ENCODE measurements at regions not wholly inside any gene's neighbourhood (a gene's known extent, or its start where the extent isn't known, plus 50 kb on each side); places are given as distances from the start of the nearest gene placed in this dataset.

DNA sequence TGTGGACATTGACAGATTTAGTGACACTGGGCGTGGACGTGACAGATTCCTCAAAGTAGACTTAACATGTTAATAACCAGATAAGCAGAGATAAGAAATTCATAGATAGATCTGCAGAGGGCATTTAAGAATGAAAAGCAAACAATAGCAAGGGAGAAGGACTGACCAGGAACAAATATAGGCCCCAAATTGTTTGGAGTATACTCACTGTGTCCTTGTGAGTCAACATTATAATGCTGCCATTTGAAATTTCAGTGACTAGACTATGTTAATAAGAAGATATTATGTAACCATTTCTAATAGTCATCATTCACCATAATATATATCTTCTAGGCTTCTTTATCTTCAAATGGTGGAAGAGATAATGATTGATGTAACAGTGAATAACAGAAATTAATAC, 78.1 kb upstream of the SLC38A11 start:
- Histone ChIP-seq H3K79me1 (ENCODE audit: low read length) (no peaks in the 10 kb centered on the region), H2AK5ac (ENCODE audit: low read length) (no peak overlapping the region), H3K18ac (ENCODE audit: low read length) (no peak overlapping the region), H2BK12ac (ENCODE audit: low read length) (no peak overlapping the region), H3K23ac (ENCODE audit: low read length) (no peak overlapping the region), H3K79me2 (ENCODE audit: control insufficient read depth, insufficient read depth, low read length, poor library complexity) (no peaks in the 10 kb centered on the region), H3K36me3 (ENCODE audit: control insufficient read depth in 1 of 2, insufficient read depth in 2 of 2, low read length in 2 of 2) (no peaks in the 10 kb centered on the region), H3K9me3 (ENCODE audit: insufficient read depth, low read depth, low read length) (no peaks in the 10 kb centered on the region), H3K4ac (ENCODE audit: low read depth, low read length) (no peak overlapping the region), H4K8ac (ENCODE audit: low read depth, low read length) (no peak overlapping the region), H3K4me3 (ENCODE audit: low read depth, low read length) (no peak overlapping the region), H3K27me3 (ENCODE audit: insufficient read depth, low read length) (no peaks in the 10 kb centered on the region), H3K27ac (ENCODE audit: low read depth, low read length) (no peak overlapping the region), H2BK5ac (ENCODE audit: low read depth, low read length, poor library complexity) (no peak overlapping the region), H2BK120ac (ENCODE audit: insufficient read depth, low read length, poor library complexity) (no peak overlapping the region), H3K9ac (ENCODE audit: low read length) (no peak overlapping the region), H4K91ac (ENCODE audit: low read depth, low read length) (no peak overlapping the region), H4K12ac (ENCODE audit: low read depth, low read length) (no peak overlapping the region), H3K4me2 (ENCODE audit: low read length) (no peak overlapping the region), H3K4me1 (ENCODE audit: control insufficient read depth in 1 of 2, insufficient read depth in 2 of 2, low read length in 2 of 2) (no peaks in the 10 kb centered on the region), H2AFZ (ENCODE audit: insufficient read depth, low read length, poor library complexity) (no peak overlapping the region), H3K14ac (ENCODE audit: low read length) (no peak overlapping the region)
- no CpG with 5 or more reads among the region's 2 CpGs for WGBS (ENCODE audit: extremely low coverage, insufficient coverage, insufficient read length)
- no peak for DNase-seq

GRCh38 chr2:165032559-165032958, 77.2 kb upstream of the SLC38A11 start:
- Histone ChIP-seq H2AK5ac (ENCODE audit: low read length) (no peak overlapping the region), H3K27ac (ENCODE audit: low read depth, low read length) (no peak overlapping the region), H3K4me1 (ENCODE audit: control insufficient read depth in 1 of 2, insufficient read depth in 2 of 2, low read length in 2 of 2) (no peaks in the 10 kb centered on the region), H2BK12ac (ENCODE audit: low read length) (no peak overlapping the region), H3K79me1 (ENCODE audit: low read length) (no peaks in the 10 kb centered on the region), H3K79me2 (ENCODE audit: control insufficient read depth, insufficient read depth, low read length, poor library complexity) (no peaks in the 10 kb centered on the region), H3K23ac (ENCODE audit: low read length) (no peak overlapping the region), H3K9ac (ENCODE audit: low read length) (no peak overlapping the region), H2AFZ (ENCODE audit: insufficient read depth, low read length, poor library complexity) (no peak overlapping the region), H4K8ac (ENCODE audit: low read depth, low read length) (no peak overlapping the region), H3K14ac (ENCODE audit: low read length) (no peak overlapping the region), H2BK120ac (ENCODE audit: insufficient read depth, low read length, poor library complexity) (no peak overlapping the region), H3K18ac (ENCODE audit: low read length) (no peak overlapping the region), H4K12ac (ENCODE audit: low read depth, low read length) (no peak overlapping the region), H3K4me2 (ENCODE audit: low read length) (no peak overlapping the region), H3K27me3 (ENCODE audit: insufficient read depth, low read length) (no peaks in the 10 kb centered on the region), H3K4me3 (ENCODE audit: low read depth, low read length) (no peak overlapping the region), H2BK5ac (ENCODE audit: low read depth, low read length, poor library complexity) (no peak overlapping the region), H3K4ac (ENCODE audit: low read depth, low read length) (no peak overlapping the region), H4K91ac (ENCODE audit: low read depth, low read length) (no peak overlapping the region), H3K36me3 (ENCODE audit: control insufficient read depth in 1 of 2, insufficient read depth in 2 of 2, low read length in 2 of 2) (no peaks in the 10 kb centered on the region), H3K9me3 (ENCODE audit: insufficient read depth, low read depth, low read length) (no peaks in the 10 kb centered on the region)
- no CpG with 5 or more reads among the region's 2 CpGs for WGBS (ENCODE audit: extremely low coverage, insufficient coverage, insufficient read length)
- no peak for DNase-seq

DNA sequence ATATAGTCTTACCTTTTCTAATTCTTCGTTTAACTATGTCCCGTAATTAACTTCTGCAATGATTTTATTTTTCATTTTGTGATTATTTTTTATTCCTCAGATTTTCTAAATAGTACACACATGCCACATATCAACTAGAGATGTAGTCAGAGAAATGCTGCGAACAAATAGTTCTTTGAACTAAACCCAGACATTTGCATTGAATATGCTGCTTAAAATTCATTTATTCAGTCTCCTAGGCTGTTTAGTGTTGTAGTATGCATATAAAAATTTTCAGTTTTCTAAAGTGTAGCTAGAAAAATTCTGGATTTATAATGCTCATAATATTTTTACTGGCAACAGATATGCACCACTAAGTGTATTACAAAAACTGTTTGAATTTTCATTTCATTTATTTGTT, 68.9 kb upstream of the SLC38A11 start:
- no peak overlapping the region for H2AFZ ChIP-seq (ENCODE audit: insufficient read depth, low read length, poor library complexity)
- no CpG with 5 or more reads among the region's 3 CpGs for WGBS (ENCODE audit: extremely low coverage, insufficient coverage, insufficient read length)
- no peak overlapping the region for H3K4me2 ChIP-seq (ENCODE audit: low read length)
- no peak overlapping the region for H3K18ac ChIP-seq (ENCODE audit: low read length)
- no peak overlapping the region for H3K9ac ChIP-seq (ENCODE audit: low read length)
- no peak overlapping the region for H3K4me3 ChIP-seq (ENCODE audit: low read depth, low read length)
- H3K27me3 ChIP-seq (ENCODE audit: insufficient read depth, low read length) = no peaks in the 10 kb centered on the region
- H3K14ac ChIP-seq (ENCODE audit: low read length) = no peak overlapping the region
- H4K12ac ChIP-seq (ENCODE audit: low read depth, low read length) = no peak overlapping the region
- H4K91ac ChIP-seq (ENCODE audit: low read depth, low read length) = no peak overlapping the region
- no peaks in the 10 kb centered on the region for H3K9me3 ChIP-seq (ENCODE audit: insufficient read depth, low read depth, low read length)
- no peaks in the 10 kb centered on the region for H3K4me1 ChIP-seq (ENCODE audit: control insufficient read depth in 1 of 2, insufficient read depth in 2 of 2, low read length in 2 of 2)
- H4K8ac ChIP-seq (ENCODE audit: low read depth, low read length) = no peak overlapping the region
- no peak overlapping the region for H2BK120ac ChIP-seq (ENCODE audit: insufficient read depth, low read length, poor library complexity)
- no peaks in the 10 kb centered on the region for H3K79me2 ChIP-seq (ENCODE audit: control insufficient read depth, insufficient read depth, low read length, poor library complexity)
- no peaks in the 10 kb centered on the region for H3K36me3 ChIP-seq (ENCODE audit: control insufficient read depth in 1 of 2, insufficient read depth in 2 of 2, low read length in 2 of 2)
- H2BK12ac ChIP-seq (ENCODE audit: low read length) = no peak overlapping the region
- H2BK5ac ChIP-seq (ENCODE audit: low read depth, low read length, poor library complexity) = no peak overlapping the region
- H3K79me1 ChIP-seq (ENCODE audit: low read length) = no peaks in the 10 kb centered on the region
- DNase-seq = no peak
- H3K4ac ChIP-seq (ENCODE audit: low read depth, low read length) = no peak overlapping the region
- H2AK5ac ChIP-seq (ENCODE audit: low read length) = no peak overlapping the region
- no peak overlapping the region for H3K23ac ChIP-seq (ENCODE audit: low read length)
- no peak overlapping the region for H3K27ac ChIP-seq (ENCODE audit: low read depth, low read length)

GRCh38 chr2:165022781-165023180, 67.5 kb upstream of the SLC38A11 start:
- Histone ChIP-seq H3K18ac (ENCODE audit: low read length) (no peak overlapping the region), H3K23ac (ENCODE audit: low read length) (no peak overlapping the region), H3K14ac (ENCODE audit: low read length) (no peak overlapping the region), H3K79me2 (ENCODE audit: control insufficient read depth, insufficient read depth, low read length, poor library complexity) (no peaks in the 10 kb centered on the region), H3K4ac (ENCODE audit: low read depth, low read length) (no peak overlapping the region), H2BK12ac (ENCODE audit: low read length) (no peak overlapping the region), H2AK5ac (ENCODE audit: low read length) (no peak overlapping the region), H3K27me3 (ENCODE audit: insufficient read depth, low read length) (no peaks in the 10 kb centered on the region), H4K8ac (ENCODE audit: low read depth, low read length) (no peak overlapping the region), H3K36me3 (ENCODE audit: control insufficient read depth in 1 of 2, insufficient read depth in 2 of 2, low read length in 2 of 2) (no peaks in the 10 kb centered on the region), H2BK120ac (ENCODE audit: insufficient read depth, low read length, poor library complexity) (no peak overlapping the region), H3K9ac (ENCODE audit: low read length) (no peak overlapping the region), H3K79me1 (ENCODE audit: low read length) (no peaks in the 10 kb centered on the region), H3K9me3 (ENCODE audit: insufficient read depth, low read depth, low read length) (no peaks in the 10 kb centered on the region), H3K4me2 (ENCODE audit: low read length) (no peak overlapping the region), H2BK5ac (ENCODE audit: low read depth, low read length, poor library complexity) (no peak overlapping the region), H3K4me1 (ENCODE audit: control insufficient read depth in 1 of 2, insufficient read depth in 2 of 2, low read length in 2 of 2) (no peaks in the 10 kb centered on the region), H4K12ac (ENCODE audit: low read depth, low read length) (no peak overlapping the region), H3K27ac (ENCODE audit: low read depth, low read length) (no peak overlapping the region), H4K91ac (ENCODE audit: low read depth, low read length) (no peak overlapping the region), H2AFZ (ENCODE audit: insufficient read depth, low read length, poor library complexity) (no peak overlapping the region), H3K4me3 (ENCODE audit: low read depth, low read length) (no peak overlapping the region)
- no CpG with 5 or more reads among the region's 6 CpGs for WGBS (ENCODE audit: extremely low coverage, insufficient coverage, insufficient read length)
- no peak for DNase-seq

All from trophoblast cell (in vitro differentiated cells and primary cell).